SK-N-SH (cell line): ENCODE measurements at regions not wholly inside any gene's neighbourhood (a gene's known extent, or its start where the extent isn't known, plus 50 kb on each side); places are given as distances from the start of the nearest gene placed in this dataset.

Source experiments
- GATA2 ChIP-seq: sonication (generic); formaldehyde crosslinking; IDR thresholded peaks from 2 replicates; pipeline ENCODE4 v1.5.0; 2020; ENCODE audit warnings: mild to moderate bottlenecking, missing genetic modification reagents
- IRF3 ChIP-seq: fragments of 150-350 bp; IDR thresholded peaks from 2 replicates; pipeline ENCODE4 v1.6.1; 2016; ENCODE audit warnings: mild to moderate bottlenecking, low read depth, low read length
- TAF1 ChIP-seq: IDR thresholded peaks from 2 replicates; pipeline ENCODE4 v1.6.1; 2012; ENCODE audit warnings: low read depth, mild to moderate bottlenecking, low read length, moderate library complexity, borderline replicate concordance
- YY1 ChIP-seq: IDR thresholded peaks from 2 replicates; pipeline ENCODE4 v1.4.0; 2012; ENCODE audit warnings: low read depth, mild to moderate bottlenecking
- TF ChIP-seq, protein P1 (sequence below): fragments of 200-600 bp; sonication (generic); IDR thresholded peaks from 2 replicates; pipeline ENCODE4 v1.6.1; 2017; ENCODE audit warnings: antibody characterized with exemption, mild to moderate bottlenecking, moderate library complexity
- TF ChIP-seq, protein P2 (sequence below): IDR thresholded peaks from 2 replicates; pipeline ENCODE4; 2012

- TF ChIP-seq IRF3 (no peak), TAF1 (no peak), YY1 (no peak), GATA2 (CRISPR knock-in tag) (no peak)
- TF ChIP-seq, protein P1, sequence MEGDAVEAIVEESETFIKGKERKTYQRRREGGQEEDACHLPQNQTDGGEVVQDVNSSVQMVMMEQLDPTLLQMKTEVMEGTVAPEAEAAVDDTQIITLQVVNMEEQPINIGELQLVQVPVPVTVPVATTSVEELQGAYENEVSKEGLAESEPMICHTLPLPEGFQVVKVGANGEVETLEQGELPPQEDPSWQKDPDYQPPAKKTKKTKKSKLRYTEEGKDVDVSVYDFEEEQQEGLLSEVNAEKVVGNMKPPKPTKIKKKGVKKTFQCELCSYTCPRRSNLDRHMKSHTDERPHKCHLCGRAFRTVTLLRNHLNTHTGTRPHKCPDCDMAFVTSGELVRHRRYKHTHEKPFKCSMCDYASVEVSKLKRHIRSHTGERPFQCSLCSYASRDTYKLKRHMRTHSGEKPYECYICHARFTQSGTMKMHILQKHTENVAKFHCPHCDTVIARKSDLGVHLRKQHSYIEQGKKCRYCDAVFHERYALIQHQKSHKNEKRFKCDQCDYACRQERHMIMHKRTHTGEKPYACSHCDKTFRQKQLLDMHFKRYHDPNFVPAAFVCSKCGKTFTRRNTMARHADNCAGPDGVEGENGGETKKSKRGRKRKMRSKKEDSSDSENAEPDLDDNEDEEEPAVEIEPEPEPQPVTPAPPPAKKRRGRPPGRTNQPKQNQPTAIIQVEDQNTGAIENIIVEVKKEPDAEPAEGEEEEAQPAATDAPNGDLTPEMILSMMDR, result no peak
- TF ChIP-seq, protein P2, sequence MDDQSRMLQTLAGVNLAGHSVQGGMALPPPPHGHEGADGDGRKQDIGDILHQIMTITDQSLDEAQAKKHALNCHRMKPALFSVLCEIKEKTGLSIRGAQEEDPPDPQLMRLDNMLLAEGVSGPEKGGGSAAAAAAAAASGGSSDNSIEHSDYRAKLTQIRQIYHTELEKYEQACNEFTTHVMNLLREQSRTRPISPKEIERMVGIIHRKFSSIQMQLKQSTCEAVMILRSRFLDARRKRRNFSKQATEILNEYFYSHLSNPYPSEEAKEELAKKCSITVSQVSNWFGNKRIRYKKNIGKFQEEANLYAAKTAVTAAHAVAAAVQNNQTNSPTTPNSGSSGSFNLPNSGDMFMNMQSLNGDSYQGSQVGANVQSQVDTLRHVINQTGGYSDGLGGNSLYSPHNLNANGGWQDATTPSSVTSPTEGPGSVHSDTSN, result no peak
Measured at GRCh38 chr5:23013395-23013998, 160.4 kb upstream of the CDH12 start.
